K562 (cell line): ENCODE measurements at regions not wholly inside any gene's neighbourhood (a gene's known extent, or its start where the extent isn't known, plus 50 kb on each side); places are given as distances from the start of the nearest gene placed in this dataset.

ENCODE experiments used
- CREM ChIP-seq: IDR thresholded peaks from 2 replicates; pipeline ENCODE4 v1.6.1; 2014; ENCODE audit warnings: antibody characterized with exemption, low read depth
- HDAC2 ChIP-seq: fragments of 450-650 bp; IDR thresholded peaks from 2 replicates; pipeline ENCODE4 v1.6.1; 2016; ENCODE audit warnings: mild to moderate bottlenecking
- MECOM ChIP-seq: fragments of 250-450 bp; sonication (Bioruptor Pico); IDR thresholded peaks from 2 replicates; pipeline ENCODE4 v1.8.0; 2022; ENCODE audit warnings: inconsistent platforms
- NFATC3 ChIP-seq: fragments of 450-650 bp; IDR thresholded peaks from 2 replicates; pipeline ENCODE4 v1.6.1; 2017; ENCODE audit warnings: mild to moderate bottlenecking
- POLR2H ChIP-seq: IDR thresholded peaks from 2 replicates; pipeline ENCODE4 v1.6.1; 2016; ENCODE audit warnings: missing genetic modification characterization, low read depth, mild to moderate bottlenecking, control low read depth, missing compliant biosample characterization, moderate library complexity
- REST ChIP-seq, 2 experiments: fragments of 450-650 bp; formaldehyde crosslinking in 1 of 2; IDR thresholded peaks; 2 replicates each; pipeline versions ENCODE4 v1.4.0 to v1.6.1; 2014 to 2020; ENCODE audit warnings: mild to moderate bottlenecking in 2 of 2, borderline replicate concordance in 1 of 2, low read depth in 1 of 2
- TEAD1 ChIP-seq, 2 experiments: fragments of 450-650 bp in 1 of 2; sonication (generic) in 1 of 2; formaldehyde crosslinking; IDR thresholded peaks; 2 replicates each; pipeline versions ENCODE4 v1.4.0 to v1.8.0; 2020 to 2022; ENCODE audit warnings: mild to moderate bottlenecking in 2 of 2, missing genetic modification reagents in 1 of 2
- ZBTB7A ChIP-seq: IDR thresholded peaks from 2 replicates; pipeline ENCODE4 v1.6.1; 2011; ENCODE audit warnings: low read depth, mild to moderate bottlenecking, low read length, moderate library complexity, borderline replicate concordance; ENCODE audit not compliant: control insufficient read depth
- ZNF3 ChIP-seq: fragments of 250-450 bp; sonication (Bioruptor Pico); IDR thresholded peaks from 2 replicates; pipeline ENCODE4 v1.5.0; 2021; ENCODE audit warnings: mild to moderate bottlenecking, moderate library complexity
- ZNF384 ChIP-seq: IDR thresholded peaks from 2 replicates; pipeline ENCODE4 v1.6.1; 2012; ENCODE audit warnings: low read depth, low read length, improper control_type of control experiment
- ZNF592 ChIP-seq: fragments of 450-650 bp; IDR thresholded peaks from 2 replicates; pipeline ENCODE4 v1.6.1; 2017; ENCODE audit warnings: antibody characterized with exemption, mild to moderate bottlenecking
- ZNF707 ChIP-seq: fragments of 250-450 bp; sonication (Bioruptor Pico); conservative IDR thresholded peaks from 2 replicates; pipeline ENCODE4 v1.8.0; 2022; ENCODE audit warnings: inconsistent platforms, mild to moderate bottlenecking, moderate library complexity
- TF ChIP-seq, protein P1 (sequence below), 2 experiments: fragments of 450-650 bp; IDR thresholded peaks; 2 replicates each; pipeline ENCODE4 v1.6.1; 2016
- TF ChIP-seq, protein P2 (sequence below): IDR thresholded peaks from 2 replicates; pipeline ENCODE4 v1.6.1; 2014; ENCODE audit warnings: antibody characterized with exemption

DNA sequence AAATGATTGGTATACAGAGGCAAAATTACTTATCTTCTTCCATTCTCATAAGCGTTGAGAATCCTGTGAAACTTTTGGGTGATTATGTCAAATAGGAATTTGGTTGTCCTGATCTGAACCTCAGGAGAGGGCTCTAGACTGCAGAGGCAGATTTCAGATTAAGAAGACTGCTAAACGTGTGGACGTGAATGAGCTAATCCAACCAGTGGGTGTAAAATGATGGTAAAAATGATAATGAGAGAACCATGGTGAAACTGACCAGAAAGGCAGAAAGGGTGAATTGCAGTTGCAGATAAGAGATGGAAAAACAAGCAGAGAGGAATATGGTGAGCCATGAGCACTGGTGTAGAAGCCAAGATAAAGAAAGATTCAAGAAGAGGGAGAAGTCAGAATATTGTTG, 1200.2 kb upstream of the CDH6 start (continued):
- TF ChIP-seq TEAD1 (CRISPR knock-in tag; IDR thresholded peaks at IDR 0.05) (no peak), ZNF592 (0 out of 2 replicates have a peak, but pooled peaks have one; percentile 38), ZNF707 (CRISPR knock-in tag) (no peak), NFATC3 (no peak), ZNF384 (no peak), ZBTB7A (no peak), REST (IDR thresholded peaks at IDR 0.05; ENCODE audit: borderline replicate concordance) (no peak), REST (CRISPR knock-in tag; IDR thresholded peaks at IDR 0.05; ENCODE audit: low read depth) (no peak), MECOM (CRISPR knock-in tag) (no peak), CREM (no peak), HDAC2 (no peak), POLR2H (no peak), ZNF3 (CRISPR knock-in tag) (no peak)
- TF ChIP-seq, protein P1, sequence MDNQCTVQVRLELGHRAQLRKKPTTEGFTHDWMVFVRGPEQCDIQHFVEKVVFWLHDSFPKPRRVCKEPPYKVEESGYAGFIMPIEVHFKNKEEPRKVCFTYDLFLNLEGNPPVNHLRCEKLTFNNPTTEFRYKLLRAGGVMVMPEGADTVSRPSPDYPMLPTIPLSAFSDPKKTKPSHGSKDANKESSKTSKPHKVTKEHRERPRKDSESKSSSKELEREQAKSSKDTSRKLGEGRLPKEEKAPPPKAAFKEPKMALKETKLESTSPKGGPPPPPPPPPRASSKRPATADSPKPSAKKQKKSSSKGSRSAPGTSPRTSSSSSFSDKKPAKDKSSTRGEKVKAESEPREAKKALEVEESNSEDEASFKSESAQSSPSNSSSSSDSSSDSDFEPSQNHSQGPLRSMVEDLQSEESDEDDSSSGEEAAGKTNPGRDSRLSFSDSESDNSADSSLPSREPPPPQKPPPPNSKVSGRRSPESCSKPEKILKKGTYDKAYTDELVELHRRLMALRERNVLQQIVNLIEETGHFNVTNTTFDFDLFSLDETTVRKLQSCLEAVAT (IDR thresholded peaks at IDR 0.05): no peak
- TF ChIP-seq, protein P2, sequence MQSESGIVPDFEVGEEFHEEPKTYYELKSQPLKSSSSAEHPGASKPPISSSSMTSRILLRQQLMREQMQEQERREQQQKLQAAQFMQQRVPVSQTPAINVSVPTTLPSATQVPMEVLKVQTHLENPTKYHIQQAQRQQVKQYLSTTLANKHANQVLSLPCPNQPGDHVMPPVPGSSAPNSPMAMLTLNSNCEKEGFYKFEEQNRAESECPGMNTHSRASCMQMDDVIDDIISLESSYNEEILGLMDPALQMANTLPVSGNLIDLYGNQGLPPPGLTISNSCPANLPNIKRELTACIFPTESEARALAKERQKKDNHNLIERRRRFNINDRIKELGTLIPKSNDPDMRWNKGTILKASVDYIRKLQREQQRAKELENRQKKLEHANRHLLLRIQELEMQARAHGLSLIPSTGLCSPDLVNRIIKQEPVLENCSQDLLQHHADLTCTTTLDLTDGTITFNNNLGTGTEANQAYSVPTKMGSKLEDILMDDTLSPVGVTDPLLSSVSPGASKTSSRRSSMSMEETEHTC: no peak
